HEK293 (cell line): ENCODE measurements at regions not wholly inside any gene's neighbourhood (a gene's known extent, or its start where the extent isn't known, plus 50 kb on each side); places are given as distances from the start of the nearest gene placed in this dataset.

ENCODE experiments used
- ZFP41 ChIP-seq: fragments of 450-650 bp; formaldehyde crosslinking; IDR thresholded peaks from 2 replicates; pipeline ENCODE4 v1.5.1; 2016; ENCODE audit warnings: missing biosample characterization, missing genetic modification characterization, borderline replicate concordance
- ZNF112 ChIP-seq: fragments of 450-650 bp; formaldehyde crosslinking; IDR thresholded peaks from 2 replicates; pipeline ENCODE4 v1.5.0; 2017; ENCODE audit warnings: missing biosample characterization, missing genetic modification characterization
- ZNF184 ChIP-seq: fragments of 450-650 bp; IDR thresholded peaks from 2 replicates; pipeline ENCODE4 v1.5.1; 2018; ENCODE audit warnings: missing biosample characterization, mild to moderate bottlenecking, missing genetic modification characterization
- ZNF335 ChIP-seq: fragments of 450-650 bp; formaldehyde crosslinking; conservative IDR thresholded peaks from 2 replicates; pipeline ENCODE4 v1.5.1; 2016; ENCODE audit warnings: missing biosample characterization, missing genetic modification characterization
- ZNF544 ChIP-seq: fragments of 450-650 bp; formaldehyde crosslinking; IDR thresholded peaks from 2 replicates; pipeline ENCODE4 v1.5.0; 2017; ENCODE audit warnings: missing biosample characterization, missing genetic modification characterization
- ZNF629 ChIP-seq: fragments of 450-650 bp; formaldehyde crosslinking; IDR thresholded peaks from 2 replicates; pipeline ENCODE4 v1.5.1; 2017; ENCODE audit warnings: missing biosample characterization, missing genetic modification characterization
- ZNF830 ChIP-seq: fragments of 450-650 bp; IDR thresholded peaks from 2 replicates; pipeline ENCODE4 v1.5.0; 2018; ENCODE audit warnings: missing biosample characterization, missing genetic modification characterization, low read depth, mild to moderate bottlenecking, moderate library complexity
- TF ChIP-seq, protein P1 (sequence below): sonication (generic); formaldehyde crosslinking; IDR thresholded peaks from 2 replicates; pipeline ENCODE4 v1.8.1; 2022; ENCODE audit warnings: mild to moderate bottlenecking, moderate library complexity, missing genetic modification reagents
- TF ChIP-seq, protein P2 (sequence below): fragments of 450-650 bp; formaldehyde crosslinking; IDR thresholded peaks from 2 replicates; pipeline ENCODE4 v1.5.1; 2016; ENCODE audit warnings: missing biosample characterization, missing genetic modification characterization
- TF ChIP-seq, protein P3 (sequence below): fragments of 450-650 bp; formaldehyde crosslinking; IDR thresholded peaks from 2 replicates; pipeline ENCODE4 v1.5.0; 2017; ENCODE audit warnings: missing biosample characterization, missing genetic modification characterization, borderline replicate concordance
- TF ChIP-seq, protein P4 (sequence below): fragments of 450-650 bp; formaldehyde crosslinking; IDR thresholded peaks from 2 replicates; pipeline ENCODE4 v1.5.1; 2016; ENCODE audit warnings: missing biosample characterization, missing genetic modification characterization
- TF ChIP-seq, protein P5 (sequence below): fragments of 450-650 bp; IDR thresholded peaks from 2 replicates; pipeline ENCODE4 v1.5.1; 2018; ENCODE audit warnings: missing biosample characterization, mild to moderate bottlenecking, missing genetic modification characterization
- TF ChIP-seq, protein P6 (sequence below): fragments of 450-650 bp; formaldehyde crosslinking; IDR thresholded peaks from 2 replicates; pipeline ENCODE4 v1.5.1; 2016; ENCODE audit warnings: missing biosample characterization, missing genetic modification characterization

DNA sequence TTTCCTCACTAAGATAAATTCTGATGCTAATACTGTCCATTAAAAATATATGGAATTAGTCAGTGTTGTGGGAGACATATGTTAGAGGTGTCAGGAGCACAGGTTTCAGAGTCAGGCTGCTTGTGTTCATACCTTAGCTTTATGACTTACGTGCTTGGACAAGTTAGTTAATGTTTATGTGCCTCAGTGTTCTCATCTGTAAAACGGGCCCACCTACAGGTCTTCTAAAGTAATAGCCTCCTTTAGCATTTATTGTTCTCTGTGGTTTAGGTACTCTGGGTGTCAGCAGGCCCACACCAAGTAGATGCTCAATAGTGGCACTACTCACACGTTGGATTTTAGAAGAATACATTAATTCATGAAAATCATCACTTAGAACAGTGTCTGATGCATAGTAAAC, 308.7 kb upstream of the ZC3H12C start:
- TF ChIP-seq, protein P1, sequence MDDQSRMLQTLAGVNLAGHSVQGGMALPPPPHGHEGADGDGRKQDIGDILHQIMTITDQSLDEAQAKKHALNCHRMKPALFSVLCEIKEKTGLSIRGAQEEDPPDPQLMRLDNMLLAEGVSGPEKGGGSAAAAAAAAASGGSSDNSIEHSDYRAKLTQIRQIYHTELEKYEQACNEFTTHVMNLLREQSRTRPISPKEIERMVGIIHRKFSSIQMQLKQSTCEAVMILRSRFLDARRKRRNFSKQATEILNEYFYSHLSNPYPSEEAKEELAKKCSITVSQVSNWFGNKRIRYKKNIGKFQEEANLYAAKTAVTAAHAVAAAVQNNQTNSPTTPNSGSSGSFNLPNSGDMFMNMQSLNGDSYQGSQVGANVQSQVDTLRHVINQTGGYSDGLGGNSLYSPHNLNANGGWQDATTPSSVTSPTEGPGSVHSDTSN (CRISPR knock-in tag), result no peak
- TF ChIP-seq, protein P2, sequence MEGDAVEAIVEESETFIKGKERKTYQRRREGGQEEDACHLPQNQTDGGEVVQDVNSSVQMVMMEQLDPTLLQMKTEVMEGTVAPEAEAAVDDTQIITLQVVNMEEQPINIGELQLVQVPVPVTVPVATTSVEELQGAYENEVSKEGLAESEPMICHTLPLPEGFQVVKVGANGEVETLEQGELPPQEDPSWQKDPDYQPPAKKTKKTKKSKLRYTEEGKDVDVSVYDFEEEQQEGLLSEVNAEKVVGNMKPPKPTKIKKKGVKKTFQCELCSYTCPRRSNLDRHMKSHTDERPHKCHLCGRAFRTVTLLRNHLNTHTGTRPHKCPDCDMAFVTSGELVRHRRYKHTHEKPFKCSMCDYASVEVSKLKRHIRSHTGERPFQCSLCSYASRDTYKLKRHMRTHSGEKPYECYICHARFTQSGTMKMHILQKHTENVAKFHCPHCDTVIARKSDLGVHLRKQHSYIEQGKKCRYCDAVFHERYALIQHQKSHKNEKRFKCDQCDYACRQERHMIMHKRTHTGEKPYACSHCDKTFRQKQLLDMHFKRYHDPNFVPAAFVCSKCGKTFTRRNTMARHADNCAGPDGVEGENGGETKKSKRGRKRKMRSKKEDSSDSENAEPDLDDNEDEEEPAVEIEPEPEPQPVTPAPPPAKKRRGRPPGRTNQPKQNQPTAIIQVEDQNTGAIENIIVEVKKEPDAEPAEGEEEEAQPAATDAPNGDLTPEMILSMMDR (tag by site-specific recombination), result no peak
- TF ChIP-seq, protein P3, sequence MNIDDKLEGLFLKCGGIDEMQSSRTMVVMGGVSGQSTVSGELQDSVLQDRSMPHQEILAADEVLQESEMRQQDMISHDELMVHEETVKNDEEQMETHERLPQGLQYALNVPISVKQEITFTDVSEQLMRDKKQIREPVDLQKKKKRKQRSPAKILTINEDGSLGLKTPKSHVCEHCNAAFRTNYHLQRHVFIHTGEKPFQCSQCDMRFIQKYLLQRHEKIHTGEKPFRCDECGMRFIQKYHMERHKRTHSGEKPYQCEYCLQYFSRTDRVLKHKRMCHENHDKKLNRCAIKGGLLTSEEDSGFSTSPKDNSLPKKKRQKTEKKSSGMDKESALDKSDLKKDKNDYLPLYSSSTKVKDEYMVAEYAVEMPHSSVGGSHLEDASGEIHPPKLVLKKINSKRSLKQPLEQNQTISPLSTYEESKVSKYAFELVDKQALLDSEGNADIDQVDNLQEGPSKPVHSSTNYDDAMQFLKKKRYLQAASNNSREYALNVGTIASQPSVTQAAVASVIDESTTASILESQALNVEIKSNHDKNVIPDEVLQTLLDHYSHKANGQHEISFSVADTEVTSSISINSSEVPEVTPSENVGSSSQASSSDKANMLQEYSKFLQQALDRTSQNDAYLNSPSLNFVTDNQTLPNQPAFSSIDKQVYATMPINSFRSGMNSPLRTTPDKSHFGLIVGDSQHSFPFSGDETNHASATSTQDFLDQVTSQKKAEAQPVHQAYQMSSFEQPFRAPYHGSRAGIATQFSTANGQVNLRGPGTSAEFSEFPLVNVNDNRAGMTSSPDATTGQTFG (tag by site-specific recombination), result no peak
- TF ChIP-seq ZNF544 (tag by site-specific recombination) (no peak), ZFP41 (tag by site-specific recombination) (no peak), ZNF112 (no peak), ZNF830 (no peak), ZNF629 (tag by site-specific recombination) (no peak), ZNF184 (no peak), ZNF335 (tag by site-specific recombination) (no peak)
- TF ChIP-seq, protein P4, sequence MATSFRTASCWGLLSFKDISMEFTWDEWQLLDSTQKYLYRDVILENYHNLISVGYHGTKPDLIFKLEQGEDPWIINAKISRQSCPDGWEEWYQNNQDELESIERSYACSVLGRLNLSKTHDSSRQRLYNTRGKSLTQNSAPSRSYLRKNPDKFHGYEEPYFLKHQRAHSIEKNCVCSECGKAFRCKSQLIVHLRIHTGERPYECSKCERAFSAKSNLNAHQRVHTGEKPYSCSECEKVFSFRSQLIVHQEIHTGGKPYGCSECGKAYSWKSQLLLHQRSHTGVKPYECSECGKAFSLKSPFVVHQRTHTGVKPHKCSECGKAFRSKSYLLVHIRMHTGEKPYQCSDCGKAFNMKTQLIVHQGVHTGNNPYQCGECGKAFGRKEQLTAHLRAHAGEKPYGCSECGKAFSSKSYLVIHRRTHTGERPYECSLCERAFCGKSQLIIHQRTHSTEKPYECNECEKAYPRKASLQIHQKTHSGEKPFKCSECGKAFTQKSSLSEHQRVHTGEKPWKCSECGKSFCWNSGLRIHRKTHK (tag by site-specific recombination), result no peak
- TF ChIP-seq, protein P5, sequence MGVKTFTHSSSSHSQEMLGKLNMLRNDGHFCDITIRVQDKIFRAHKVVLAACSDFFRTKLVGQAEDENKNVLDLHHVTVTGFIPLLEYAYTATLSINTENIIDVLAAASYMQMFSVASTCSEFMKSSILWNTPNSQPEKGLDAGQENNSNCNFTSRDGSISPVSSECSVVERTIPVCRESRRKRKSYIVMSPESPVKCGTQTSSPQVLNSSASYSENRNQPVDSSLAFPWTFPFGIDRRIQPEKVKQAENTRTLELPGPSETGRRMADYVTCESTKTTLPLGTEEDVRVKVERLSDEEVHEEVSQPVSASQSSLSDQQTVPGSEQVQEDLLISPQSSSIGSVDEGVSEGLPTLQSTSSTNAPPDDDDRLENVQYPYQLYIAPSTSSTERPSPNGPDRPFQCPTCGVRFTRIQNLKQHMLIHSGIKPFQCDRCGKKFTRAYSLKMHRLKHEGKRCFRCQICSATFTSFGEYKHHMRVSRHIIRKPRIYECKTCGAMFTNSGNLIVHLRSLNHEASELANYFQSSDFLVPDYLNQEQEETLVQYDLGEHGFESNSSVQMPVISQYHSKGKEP (tag by site-specific recombination), result no peak
- TF ChIP-seq, protein P6, sequence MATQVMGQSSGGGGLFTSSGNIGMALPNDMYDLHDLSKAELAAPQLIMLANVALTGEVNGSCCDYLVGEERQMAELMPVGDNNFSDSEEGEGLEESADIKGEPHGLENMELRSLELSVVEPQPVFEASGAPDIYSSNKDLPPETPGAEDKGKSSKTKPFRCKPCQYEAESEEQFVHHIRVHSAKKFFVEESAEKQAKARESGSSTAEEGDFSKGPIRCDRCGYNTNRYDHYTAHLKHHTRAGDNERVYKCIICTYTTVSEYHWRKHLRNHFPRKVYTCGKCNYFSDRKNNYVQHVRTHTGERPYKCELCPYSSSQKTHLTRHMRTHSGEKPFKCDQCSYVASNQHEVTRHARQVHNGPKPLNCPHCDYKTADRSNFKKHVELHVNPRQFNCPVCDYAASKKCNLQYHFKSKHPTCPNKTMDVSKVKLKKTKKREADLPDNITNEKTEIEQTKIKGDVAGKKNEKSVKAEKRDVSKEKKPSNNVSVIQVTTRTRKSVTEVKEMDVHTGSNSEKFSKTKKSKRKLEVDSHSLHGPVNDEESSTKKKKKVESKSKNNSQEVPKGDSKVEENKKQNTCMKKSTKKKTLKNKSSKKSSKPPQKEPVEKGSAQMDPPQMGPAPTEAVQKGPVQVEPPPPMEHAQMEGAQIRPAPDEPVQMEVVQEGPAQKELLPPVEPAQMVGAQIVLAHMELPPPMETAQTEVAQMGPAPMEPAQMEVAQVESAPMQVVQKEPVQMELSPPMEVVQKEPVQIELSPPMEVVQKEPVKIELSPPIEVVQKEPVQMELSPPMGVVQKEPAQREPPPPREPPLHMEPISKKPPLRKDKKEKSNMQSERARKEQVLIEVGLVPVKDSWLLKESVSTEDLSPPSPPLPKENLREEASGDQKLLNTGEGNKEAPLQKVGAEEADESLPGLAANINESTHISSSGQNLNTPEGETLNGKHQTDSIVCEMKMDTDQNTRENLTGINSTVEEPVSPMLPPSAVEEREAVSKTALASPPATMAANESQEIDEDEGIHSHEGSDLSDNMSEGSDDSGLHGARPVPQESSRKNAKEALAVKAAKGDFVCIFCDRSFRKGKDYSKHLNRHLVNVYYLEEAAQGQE (tag by site-specific recombination), result no peak
